IPS DF 19.7 (cell line): ENCODE measurements at regions not wholly inside any gene's neighbourhood (a gene's known extent, or its start where the extent isn't known, plus 50 kb on each side); places are given as distances from the start of the nearest gene placed in this dataset.

Experiments used
- DNase-seq: peaks from one replicate; pipeline ENCODE4 v3.0.0-alpha.2; 2013; ENCODE audit warnings: low read depth, low spot score

DNA sequence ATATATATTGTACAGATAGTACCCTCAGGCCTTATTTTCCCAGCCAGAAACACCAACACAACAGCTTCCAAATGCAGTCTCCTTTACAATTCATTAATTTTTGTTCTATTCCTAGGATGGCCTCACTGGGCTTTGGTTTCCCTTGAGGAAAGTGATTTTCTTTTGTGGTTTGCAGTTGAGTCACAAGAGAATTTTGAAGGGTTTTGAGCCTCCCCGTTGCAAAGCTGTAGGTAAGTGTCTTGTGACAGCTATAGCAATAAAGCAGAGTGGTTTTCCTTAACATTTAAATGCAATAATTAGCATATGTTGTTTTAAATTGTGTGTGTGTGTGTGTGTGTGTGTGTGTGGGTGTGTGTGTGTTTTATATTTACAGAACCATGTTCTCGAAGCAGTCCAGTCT is 54.1 kb upstream of the WDR17 start:
- DNase-seq, result no peak

DNA sequence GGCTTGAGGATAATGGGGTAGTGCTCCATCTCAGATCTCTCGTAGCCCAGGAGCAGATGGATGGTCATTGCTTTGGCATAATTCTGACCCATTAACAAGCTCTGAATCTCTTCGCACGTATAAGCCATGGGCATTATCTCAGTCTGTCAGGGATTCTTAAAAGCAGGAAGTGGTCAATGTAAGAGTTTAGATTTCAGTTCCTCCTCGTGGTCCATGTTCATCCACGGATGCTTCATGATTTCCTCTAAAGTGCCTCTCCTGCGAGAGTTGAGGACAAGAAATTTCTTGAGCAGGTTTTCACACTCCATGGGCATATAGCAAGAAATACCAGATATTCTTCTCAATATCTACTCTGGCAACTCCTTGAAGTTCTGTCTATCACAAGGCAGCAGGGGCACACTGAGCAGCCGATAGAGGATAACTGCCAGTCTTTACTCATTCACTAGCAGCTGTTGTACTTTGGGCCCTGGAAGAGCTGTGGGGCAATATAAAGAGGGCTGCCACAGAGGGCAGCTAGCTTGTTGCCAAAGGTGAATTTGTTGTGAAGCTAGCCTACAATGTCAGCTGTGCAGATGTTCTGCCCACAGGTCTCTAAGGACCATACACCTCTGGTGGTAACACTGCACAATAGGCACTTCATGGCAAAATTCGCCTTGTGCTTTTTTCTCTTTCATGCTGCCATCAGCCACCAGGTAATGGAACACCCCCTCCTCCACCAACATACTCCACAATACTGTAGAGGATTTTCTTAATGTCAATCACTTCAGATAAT is 52.0 kb upstream of the WDR17 start:
- DNase-seq, result no peak

DNA sequence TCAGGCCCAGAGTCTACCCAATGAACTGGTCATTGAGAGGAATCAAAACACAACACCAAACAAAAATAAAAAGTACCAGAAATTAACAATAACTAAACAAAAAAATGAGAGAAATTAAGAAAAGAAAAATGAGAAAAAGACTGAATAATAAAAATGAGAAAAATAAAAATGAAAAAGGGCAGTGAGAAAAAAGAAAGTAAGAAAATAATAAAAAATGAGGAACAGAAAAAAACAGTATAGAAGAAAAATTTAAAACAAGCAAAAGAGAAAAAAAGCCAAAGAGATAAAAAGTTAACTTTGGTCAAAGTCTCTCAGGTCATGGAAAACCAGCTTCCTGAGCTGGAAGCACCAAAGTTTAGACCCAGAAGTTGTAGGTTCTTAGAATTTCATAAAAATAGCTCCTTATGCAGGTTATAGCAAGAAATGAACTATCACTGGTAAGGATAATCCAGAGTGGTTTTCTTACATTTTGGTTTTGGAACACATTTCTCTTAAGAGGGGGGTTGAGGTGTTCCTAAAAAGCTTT is 51.0 kb upstream of the WDR17 start:
- DNase-seq, result no peak
